ENCODE measurements at regions not wholly inside any gene's neighbourhood (a gene's known extent, or its start where the extent isn't known, plus 50 kb on each side); places are given as distances from the start of the nearest gene placed in this dataset.
"Not testable (repeated sequence)": the region's sequence is repeated elsewhere in the genome, so short reads cannot be mapped to it uniquely, and the experiment has no call there.

GRCh38 chr17:54455251-54455868 lies 445.3 kb upstream of the TOM1L1 start:
- H3K9me3 ChIP-seq (ENCODE audit: insufficient read depth, low read length), result peaks cover 8% of the 10 kb centered on the region; the same call in 1 of the 2 replicates
- no peaks in the 10 kb centered on the region for H3K9me2 ChIP-seq (replicated peaks; ENCODE audit: insufficient read depth, low read length)
- H3K4me2 ChIP-seq (ENCODE audit: low read depth, low read length, poor library complexity, severe bottlenecking), result no peak overlapping the region
- no peak overlapping the region for H3K4me3 ChIP-seq (ENCODE audit: insufficient read depth, low read length, poor library complexity, severe bottlenecking)
- no peaks in the 10 kb centered on the region for H3K36me3 ChIP-seq (ENCODE audit: low read length)
- H3K79me2 ChIP-seq (ENCODE audit: insufficient read depth, low read length), result no peaks in the 10 kb centered on the region
- TF ChIP-seq, protein P1, sequence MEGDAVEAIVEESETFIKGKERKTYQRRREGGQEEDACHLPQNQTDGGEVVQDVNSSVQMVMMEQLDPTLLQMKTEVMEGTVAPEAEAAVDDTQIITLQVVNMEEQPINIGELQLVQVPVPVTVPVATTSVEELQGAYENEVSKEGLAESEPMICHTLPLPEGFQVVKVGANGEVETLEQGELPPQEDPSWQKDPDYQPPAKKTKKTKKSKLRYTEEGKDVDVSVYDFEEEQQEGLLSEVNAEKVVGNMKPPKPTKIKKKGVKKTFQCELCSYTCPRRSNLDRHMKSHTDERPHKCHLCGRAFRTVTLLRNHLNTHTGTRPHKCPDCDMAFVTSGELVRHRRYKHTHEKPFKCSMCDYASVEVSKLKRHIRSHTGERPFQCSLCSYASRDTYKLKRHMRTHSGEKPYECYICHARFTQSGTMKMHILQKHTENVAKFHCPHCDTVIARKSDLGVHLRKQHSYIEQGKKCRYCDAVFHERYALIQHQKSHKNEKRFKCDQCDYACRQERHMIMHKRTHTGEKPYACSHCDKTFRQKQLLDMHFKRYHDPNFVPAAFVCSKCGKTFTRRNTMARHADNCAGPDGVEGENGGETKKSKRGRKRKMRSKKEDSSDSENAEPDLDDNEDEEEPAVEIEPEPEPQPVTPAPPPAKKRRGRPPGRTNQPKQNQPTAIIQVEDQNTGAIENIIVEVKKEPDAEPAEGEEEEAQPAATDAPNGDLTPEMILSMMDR (IDR thresholded peaks at IDR 0.05; ENCODE audit: insufficient read depth, low read length, poor library complexity, severe bottlenecking), result no peak
- no peak for TF ChIP-seq EZH2phosphoT487 (conservative IDR thresholded peaks at IDR 0.05; ENCODE audit: low read length)
- H3K27ac ChIP-seq (ENCODE audit: low read depth, low read length), result no peak overlapping the region
- no peak overlapping the region for H3K9ac ChIP-seq (ENCODE audit: low read length)
- no peaks in the 10 kb centered on the region for H3F3A ChIP-seq (ENCODE audit: insufficient read depth)
- no peaks in the 10 kb centered on the region for H4K20me1 ChIP-seq (ENCODE audit: low read depth, low read length)
- H3K27me3 ChIP-seq (ENCODE audit: low read length), result no peaks in the 10 kb centered on the region
- no peak overlapping the region for H2AFZ ChIP-seq (ENCODE audit: low read depth, low read length, severe bottlenecking)

- not testable (repeated sequence) for H2AFZ ChIP-seq (ENCODE audit: low read depth, low read length, severe bottlenecking); H3K27ac ChIP-seq (ENCODE audit: low read depth, low read length); H3K9ac ChIP-seq (ENCODE audit: low read length); H3K27me3 ChIP-seq (ENCODE audit: low read length); H3K4me2 ChIP-seq (ENCODE audit: low read depth, low read length, poor library complexity, severe bottlenecking); H3F3A ChIP-seq (ENCODE audit: insufficient read depth); H3K79me2 ChIP-seq (ENCODE audit: insufficient read depth, low read length); H3K9me2 ChIP-seq (replicated peaks; ENCODE audit: insufficient read depth, low read length); H4K20me1 ChIP-seq (ENCODE audit: low read depth, low read length); H3K36me3 ChIP-seq (ENCODE audit: low read length); H3K9me3 ChIP-seq (ENCODE audit: insufficient read depth, low read length); H3K4me3 ChIP-seq (ENCODE audit: insufficient read depth, low read length, poor library complexity, severe bottlenecking)
Observed at GRCh38 chr17:54465443-54465842, 435.2 kb upstream of the TOM1L1 start.

DNA sequence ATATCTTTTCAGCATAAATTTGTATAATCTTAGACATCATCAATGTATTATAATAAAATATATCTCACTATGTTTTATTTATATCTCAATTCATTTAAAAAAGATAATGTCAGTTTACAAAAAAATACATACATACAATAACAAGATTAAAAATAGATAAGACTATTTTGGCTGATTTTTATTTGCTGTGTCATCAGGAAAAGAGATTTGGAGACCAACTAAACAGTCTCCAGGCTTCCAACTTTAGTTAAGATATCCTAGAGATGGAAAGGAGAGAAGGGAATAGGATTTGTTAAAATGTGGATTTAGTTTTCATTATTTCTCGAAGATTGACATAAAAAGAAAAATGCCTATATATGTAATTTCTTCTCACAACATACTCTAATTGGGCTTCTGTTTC lies 433.8 kb upstream of the TOM1L1 start:
- H2AFZ ChIP-seq (ENCODE audit: low read depth, low read length, severe bottlenecking), result no peak overlapping the region
- H3K4me3 ChIP-seq (ENCODE audit: insufficient read depth, low read length, poor library complexity, severe bottlenecking), result no peak overlapping the region
- TF ChIP-seq EZH2phosphoT487 (conservative IDR thresholded peaks at IDR 0.05; ENCODE audit: low read length), result no peak
- TF ChIP-seq, protein P1 (IDR thresholded peaks at IDR 0.05; ENCODE audit: insufficient read depth, low read length, poor library complexity, severe bottlenecking), result no peak
- no peak overlapping the region for H3K4me2 ChIP-seq (ENCODE audit: low read depth, low read length, poor library complexity, severe bottlenecking)
- no peaks in the 10 kb centered on the region for H3F3A ChIP-seq (ENCODE audit: insufficient read depth)
- H3K79me2 ChIP-seq (ENCODE audit: insufficient read depth, low read length), result no peaks in the 10 kb centered on the region
- no peaks in the 10 kb centered on the region for H3K9me3 ChIP-seq (ENCODE audit: insufficient read depth, low read length)
- H3K9ac ChIP-seq (ENCODE audit: low read length), result no peak overlapping the region
- H4K20me1 ChIP-seq (ENCODE audit: low read depth, low read length), result no peaks in the 10 kb centered on the region
- H3K36me3 ChIP-seq (ENCODE audit: low read length), result no peaks in the 10 kb centered on the region
- no peaks in the 10 kb centered on the region for H3K27me3 ChIP-seq (ENCODE audit: low read length)
- no peak overlapping the region for H3K27ac ChIP-seq (ENCODE audit: low read depth, low read length)
- no peaks in the 10 kb centered on the region for H3K9me2 ChIP-seq (replicated peaks; ENCODE audit: insufficient read depth, low read length)

GRCh38 chr17:54482843-54483242 lies 417.8 kb upstream of the TOM1L1 start:
- no peaks in the 10 kb centered on the region for H3K27me3 ChIP-seq (ENCODE audit: low read length)
- no peaks in the 10 kb centered on the region for H3K9me3 ChIP-seq (ENCODE audit: insufficient read depth, low read length)
- no peak overlapping the region for H3K9ac ChIP-seq (ENCODE audit: low read length)
- H4K20me1 ChIP-seq (ENCODE audit: low read depth, low read length), result no peaks in the 10 kb centered on the region
- H3K4me2 ChIP-seq (ENCODE audit: low read depth, low read length, poor library complexity, severe bottlenecking), result no peak overlapping the region
- H3K27ac ChIP-seq (ENCODE audit: low read depth, low read length), result no peak overlapping the region
- H3K9me2 ChIP-seq (replicated peaks; ENCODE audit: insufficient read depth, low read length), result no peaks in the 10 kb centered on the region
- no peak overlapping the region for H2AFZ ChIP-seq (ENCODE audit: low read depth, low read length, severe bottlenecking)
- H3K79me2 ChIP-seq (ENCODE audit: insufficient read depth, low read length), result no peaks in the 10 kb centered on the region
- H3K36me3 ChIP-seq (ENCODE audit: low read length), result no peaks in the 10 kb centered on the region
- no peak for TF ChIP-seq EZH2phosphoT487 (conservative IDR thresholded peaks at IDR 0.05; ENCODE audit: low read length)
- no peaks in the 10 kb centered on the region for H3F3A ChIP-seq (ENCODE audit: insufficient read depth)
- H3K4me3 ChIP-seq (ENCODE audit: insufficient read depth, low read length, poor library complexity, severe bottlenecking), result no peak overlapping the region
